ENCODE measurements at regions not wholly inside any gene's neighbourhood (a gene's known extent, or its start where the extent isn't known, plus 50 kb on each side); places are given as distances from the start of the nearest gene placed in this dataset.

DNA sequence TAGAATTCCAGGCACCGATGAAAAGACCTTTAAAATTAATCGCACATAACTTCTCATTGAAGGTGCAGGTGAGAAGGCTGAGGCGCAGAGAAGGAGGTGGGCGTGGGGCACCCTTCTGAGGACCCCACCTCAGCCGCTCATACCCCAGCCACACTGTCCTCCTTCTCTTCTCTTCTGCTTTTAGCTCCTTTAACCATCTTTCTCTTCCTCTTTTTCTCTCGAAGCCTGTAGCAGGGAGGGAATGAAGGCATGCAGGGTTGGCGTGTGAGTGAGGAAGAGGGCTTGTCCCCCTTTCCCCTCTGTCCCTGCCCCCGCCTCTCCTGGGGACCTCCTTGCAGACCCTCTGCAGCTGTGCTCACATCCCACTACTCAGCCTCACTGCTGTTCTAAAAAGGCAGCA is 57.8 kb upstream of the CACNA1E start:
- TF ChIP-seq, protein P1, sequence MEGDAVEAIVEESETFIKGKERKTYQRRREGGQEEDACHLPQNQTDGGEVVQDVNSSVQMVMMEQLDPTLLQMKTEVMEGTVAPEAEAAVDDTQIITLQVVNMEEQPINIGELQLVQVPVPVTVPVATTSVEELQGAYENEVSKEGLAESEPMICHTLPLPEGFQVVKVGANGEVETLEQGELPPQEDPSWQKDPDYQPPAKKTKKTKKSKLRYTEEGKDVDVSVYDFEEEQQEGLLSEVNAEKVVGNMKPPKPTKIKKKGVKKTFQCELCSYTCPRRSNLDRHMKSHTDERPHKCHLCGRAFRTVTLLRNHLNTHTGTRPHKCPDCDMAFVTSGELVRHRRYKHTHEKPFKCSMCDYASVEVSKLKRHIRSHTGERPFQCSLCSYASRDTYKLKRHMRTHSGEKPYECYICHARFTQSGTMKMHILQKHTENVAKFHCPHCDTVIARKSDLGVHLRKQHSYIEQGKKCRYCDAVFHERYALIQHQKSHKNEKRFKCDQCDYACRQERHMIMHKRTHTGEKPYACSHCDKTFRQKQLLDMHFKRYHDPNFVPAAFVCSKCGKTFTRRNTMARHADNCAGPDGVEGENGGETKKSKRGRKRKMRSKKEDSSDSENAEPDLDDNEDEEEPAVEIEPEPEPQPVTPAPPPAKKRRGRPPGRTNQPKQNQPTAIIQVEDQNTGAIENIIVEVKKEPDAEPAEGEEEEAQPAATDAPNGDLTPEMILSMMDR (IDR thresholded peaks at IDR 0.05; ENCODE audit: low read depth, low read length, missing control alignments): no peak
- Histone ChIP-seq H3K27ac (no peak overlapping the region), H3K27me3 (replicated peaks) (no peaks in the 10 kb centered on the region), H3K36me3 (replicated peaks) (no peaks in the 10 kb centered on the region), H3K4me3 (ENCODE audit: low read depth, low read length) (no peak overlapping the region)
- DNase-seq: no peak
- in situ Hi-C loops (cut with HindIII; ENCODE audit: low pct_ligation_motif_present, low sequenced_read_pairs): no loop called here

DNA sequence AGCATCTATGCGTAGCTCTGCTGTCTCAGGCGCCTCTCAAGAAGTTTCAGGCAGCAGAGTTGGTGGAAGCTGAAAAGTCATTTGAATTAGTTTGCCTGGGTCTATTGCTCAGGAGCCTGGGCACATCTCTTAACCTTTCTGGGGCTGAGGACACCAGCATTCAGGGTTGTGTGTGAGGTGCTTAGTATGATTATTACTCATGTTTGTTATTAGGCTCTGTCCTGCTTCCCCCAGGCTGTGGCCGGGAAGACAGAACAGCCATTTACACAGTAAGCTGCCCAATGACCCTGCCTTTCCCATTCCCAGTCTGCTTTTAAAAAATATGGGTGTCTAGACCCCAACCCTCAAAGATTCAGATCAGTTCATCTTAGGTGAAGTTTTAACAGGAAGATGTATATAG is 53.9 kb upstream of the CACNA1E start:
- no peak overlapping the region for H3K4me3 ChIP-seq (ENCODE audit: low read depth, low read length)
- no peaks in the 10 kb centered on the region for H3K27me3 ChIP-seq (replicated peaks)
- H3K27ac ChIP-seq: no peak overlapping the region
- DNase-seq: no peak
- in situ Hi-C loops (cut with HindIII; ENCODE audit: low pct_ligation_motif_present, low sequenced_read_pairs): no loop called here
- H3K36me3 ChIP-seq (replicated peaks): no peaks in the 10 kb centered on the region
- TF ChIP-seq, protein P1 (IDR thresholded peaks at IDR 0.05; ENCODE audit: low read depth, low read length, missing control alignments): no peak

DNA sequence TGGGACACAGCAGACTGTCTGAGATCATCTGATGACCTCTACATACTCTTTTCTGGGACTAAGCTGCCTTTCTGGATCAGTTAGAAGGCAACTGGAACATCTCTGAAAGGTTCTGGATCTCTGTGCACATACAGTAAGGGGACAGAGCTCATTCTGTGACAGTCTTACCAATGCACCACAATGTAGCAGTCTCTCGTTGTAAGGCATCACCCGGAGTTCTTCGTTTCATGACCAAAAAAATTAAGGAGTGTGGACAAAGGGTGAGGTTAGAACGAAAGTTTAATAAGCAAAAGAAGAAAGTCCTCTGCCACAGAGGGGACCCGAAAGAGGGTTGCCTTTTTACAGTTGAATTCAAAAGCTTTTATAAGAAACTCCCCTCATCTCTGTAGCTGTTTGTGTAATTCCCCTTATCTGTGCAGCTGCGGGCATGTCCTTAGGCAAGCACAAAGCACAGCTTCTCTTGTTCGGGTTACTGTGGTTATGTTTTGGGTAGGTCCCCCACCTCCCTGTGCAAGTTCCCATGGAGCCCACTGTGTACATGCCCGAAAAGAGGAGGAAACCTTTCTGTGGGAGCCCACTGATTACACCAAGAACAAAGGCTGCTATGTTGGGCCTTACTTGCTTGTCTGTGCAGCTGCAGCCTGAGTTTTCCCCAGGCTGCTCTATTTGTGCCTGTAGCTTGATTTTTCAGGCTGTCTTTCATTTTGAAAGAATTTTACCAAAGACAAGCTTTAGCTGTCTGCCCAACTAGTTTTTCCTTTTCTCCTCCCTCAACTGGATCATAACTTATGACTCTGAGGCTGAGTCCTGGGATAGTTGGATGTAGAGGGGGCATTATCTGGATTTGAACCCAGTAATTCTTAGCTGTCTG is 53.1 kb upstream of the CACNA1E start:
- TF ChIP-seq, protein P1 (IDR thresholded peaks at IDR 0.05; ENCODE audit: low read depth, low read length, missing control alignments): no peak
- in situ Hi-C loops (cut with HindIII; ENCODE audit: low pct_ligation_motif_present, low sequenced_read_pairs): no loop called here
- Histone ChIP-seq H3K27me3 (replicated peaks) (no peaks in the 10 kb centered on the region), H3K36me3 (replicated peaks) (no peaks in the 10 kb centered on the region), H3K4me3 (ENCODE audit: low read depth, low read length) (no peak overlapping the region), H3K27ac (no peak overlapping the region)
- DNase-seq: no peak

Measured in brain microvascular endothelial cell (primary cell).